Non-pigmented ciliary epithelial cell (primary cell): ENCODE measurements at regions not wholly inside any gene's neighbourhood (a gene's known extent, or its start where the extent isn't known, plus 50 kb on each side); places are given as distances from the start of the nearest gene placed in this dataset.

Source experiments
- DNase-seq: peaks from one replicate; pipeline ENCODE4 v3.0.0-alpha.2; 2010; ENCODE audit warnings: low read depth

DNA sequence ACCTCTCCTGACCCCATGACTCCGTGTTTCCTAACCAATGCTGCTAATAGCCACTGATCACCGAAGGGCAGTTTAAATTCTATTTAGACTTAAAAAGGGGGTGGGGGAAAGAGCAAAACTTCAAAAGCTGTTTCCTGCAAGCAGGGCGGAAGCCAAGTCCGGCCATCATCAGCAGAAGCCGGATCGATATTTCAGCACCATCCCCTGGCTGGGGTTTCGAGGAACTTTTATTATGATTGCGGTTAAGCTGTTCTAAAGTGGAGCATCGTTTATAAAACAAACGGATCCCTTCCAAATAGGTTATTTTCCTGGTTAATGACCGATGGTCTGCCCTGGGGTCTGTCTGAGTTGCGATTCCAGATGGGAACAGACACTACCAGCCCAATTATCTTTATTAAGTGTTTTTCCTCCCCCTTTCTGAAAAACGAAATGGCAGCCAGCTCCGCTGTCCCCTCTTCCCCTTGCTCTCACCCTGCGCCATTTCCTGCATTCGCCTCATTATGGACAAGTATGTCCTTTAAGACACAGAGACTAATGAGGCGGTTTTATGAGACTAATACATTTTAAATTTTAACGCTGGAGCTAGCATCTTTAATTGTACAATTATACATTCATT is 76.1 kb upstream of the IRX3 start:
- no peak for DNase-seq

- no peak for DNase-seq
Measured at GRCh38 chr16:54361246-54361645, 74.7 kb upstream of the IRX3 start.

DNA sequence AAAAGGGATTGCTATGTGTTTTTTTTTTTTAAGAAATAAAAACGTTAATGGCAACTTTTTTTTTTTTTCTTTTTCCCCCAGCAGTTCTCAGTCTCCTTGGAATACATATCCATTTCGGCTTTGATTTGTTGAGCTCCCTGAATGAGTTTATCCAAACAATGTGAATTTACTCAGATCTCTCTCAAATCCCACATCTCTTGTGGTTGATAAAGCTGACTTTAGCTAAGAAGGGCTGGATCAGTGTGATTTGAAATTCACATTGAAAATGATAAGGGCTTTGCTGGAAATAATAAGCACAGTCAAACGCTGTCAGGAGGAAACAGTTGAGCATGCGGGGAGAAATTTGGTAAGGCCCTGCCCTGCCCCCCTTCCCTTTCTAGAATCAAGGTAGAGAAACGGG is 74.1 kb upstream of the IRX3 start:
- no peak for DNase-seq

- DNase-seq: no peak
Measured at GRCh38 chr16:54359555-54359954, 73.0 kb upstream of the IRX3 start.

GRCh38 chr16:54359081-54359480 is 72.5 kb upstream of the IRX3 start:
- no peak for DNase-seq

- DNase-seq: no peak
Measured at GRCh38 chr16:54356391-54356790, 69.8 kb upstream of the IRX3 start.

DNA sequence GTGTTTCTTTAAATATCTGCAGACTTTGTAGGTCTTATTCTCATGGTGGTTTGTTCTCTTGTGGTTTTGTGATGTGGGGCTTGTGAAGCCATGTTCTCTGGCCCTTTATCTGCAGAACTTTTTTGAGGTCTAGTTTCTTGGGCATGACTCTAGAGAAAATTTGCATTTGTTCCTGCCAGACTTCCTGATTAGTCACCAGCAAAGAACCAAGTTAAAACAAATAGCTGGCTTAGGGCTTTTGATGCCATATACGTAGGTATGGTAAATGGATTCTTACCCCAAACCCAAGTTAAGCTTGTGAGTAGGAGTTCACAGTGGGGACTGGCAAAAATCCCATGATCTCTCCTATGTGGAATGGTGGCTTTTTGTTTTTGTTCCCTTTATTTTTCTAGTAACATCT is 68.7 kb upstream of the IRX3 start:
- peak; percentile 46 for DNase-seq

GRCh38 chr16:54353097-54353496 is 66.5 kb upstream of the IRX3 start:
- no peak for DNase-seq

DNA sequence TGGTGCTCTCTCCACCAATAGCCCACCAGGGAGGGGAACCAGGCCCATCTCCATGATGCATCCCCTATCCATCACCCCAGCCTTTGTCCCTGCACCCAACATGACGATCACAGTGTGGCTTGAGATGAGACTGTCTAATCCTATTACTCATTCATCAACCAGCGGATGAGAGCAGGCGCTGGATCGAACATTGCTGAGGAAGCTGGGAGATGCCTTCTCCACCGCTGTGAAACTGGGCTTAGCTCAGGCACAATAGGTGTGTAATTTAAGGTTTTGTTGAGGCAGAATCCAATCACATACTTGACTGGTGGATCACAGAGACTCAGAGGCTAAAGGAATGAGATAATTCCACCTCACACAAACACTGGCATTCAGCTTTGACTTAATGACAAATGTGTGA is 64.6 kb upstream of the IRX3 start:
- DNase-seq: no peak

- DNase-seq: no peak
Measured at GRCh38 chr16:54347961-54348360, 61.4 kb upstream of the IRX3 start.

- no peak for DNase-seq
Measured at GRCh38 chr16:54346041-54346440, 59.5 kb upstream of the IRX3 start.

DNA sequence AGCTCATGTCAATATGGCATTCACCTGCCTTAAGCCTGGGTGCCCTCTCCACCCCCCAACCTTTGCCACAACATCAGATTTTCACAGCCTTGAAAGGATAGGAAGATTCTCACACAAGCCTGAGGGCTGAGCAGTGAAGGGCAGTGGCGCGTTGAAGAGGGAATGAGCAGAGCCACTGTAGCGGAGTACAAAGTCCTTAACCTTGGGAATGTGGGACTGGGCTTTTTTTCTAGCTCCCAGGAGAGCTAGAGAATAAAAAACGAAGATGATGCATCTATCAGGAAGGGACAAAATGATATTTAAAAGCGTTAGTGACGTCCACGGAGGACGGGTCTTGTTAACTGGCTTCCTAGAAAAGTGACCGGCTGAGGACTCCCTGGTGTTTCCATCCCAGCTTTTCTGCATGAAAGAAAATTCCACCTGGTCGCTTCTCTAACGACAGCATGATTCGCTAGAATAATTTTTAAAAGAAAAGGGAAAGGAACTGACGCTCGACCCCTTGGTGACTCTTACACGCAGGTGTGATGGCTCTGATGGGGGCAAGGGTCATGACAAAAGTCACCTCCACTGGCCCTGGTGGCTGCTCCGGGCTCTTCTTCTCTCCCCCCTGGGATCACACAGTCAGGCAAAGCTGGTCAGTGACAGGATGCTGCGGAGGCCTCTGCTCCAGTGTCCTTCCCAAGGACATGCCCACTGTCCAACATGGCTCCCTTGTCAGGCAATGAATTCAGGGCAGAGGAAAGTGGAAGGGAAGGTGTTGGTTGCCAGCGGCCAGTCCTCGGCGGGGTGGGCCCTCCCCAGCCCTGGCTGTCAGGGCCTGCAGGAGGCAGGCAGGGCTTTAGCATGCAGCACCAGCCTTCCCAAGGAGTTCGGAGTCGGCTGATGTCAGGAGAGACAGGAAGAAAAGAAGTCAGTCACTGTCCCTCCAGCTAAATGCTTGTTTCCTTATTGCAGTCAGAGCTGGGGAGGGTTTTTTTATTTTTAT is 58.4 kb upstream of the IRX3 start:
- no peak for DNase-seq

- DNase-seq: no peak
Measured at GRCh38 chr16:54342966-54343365, 56.4 kb upstream of the IRX3 start.

DNA sequence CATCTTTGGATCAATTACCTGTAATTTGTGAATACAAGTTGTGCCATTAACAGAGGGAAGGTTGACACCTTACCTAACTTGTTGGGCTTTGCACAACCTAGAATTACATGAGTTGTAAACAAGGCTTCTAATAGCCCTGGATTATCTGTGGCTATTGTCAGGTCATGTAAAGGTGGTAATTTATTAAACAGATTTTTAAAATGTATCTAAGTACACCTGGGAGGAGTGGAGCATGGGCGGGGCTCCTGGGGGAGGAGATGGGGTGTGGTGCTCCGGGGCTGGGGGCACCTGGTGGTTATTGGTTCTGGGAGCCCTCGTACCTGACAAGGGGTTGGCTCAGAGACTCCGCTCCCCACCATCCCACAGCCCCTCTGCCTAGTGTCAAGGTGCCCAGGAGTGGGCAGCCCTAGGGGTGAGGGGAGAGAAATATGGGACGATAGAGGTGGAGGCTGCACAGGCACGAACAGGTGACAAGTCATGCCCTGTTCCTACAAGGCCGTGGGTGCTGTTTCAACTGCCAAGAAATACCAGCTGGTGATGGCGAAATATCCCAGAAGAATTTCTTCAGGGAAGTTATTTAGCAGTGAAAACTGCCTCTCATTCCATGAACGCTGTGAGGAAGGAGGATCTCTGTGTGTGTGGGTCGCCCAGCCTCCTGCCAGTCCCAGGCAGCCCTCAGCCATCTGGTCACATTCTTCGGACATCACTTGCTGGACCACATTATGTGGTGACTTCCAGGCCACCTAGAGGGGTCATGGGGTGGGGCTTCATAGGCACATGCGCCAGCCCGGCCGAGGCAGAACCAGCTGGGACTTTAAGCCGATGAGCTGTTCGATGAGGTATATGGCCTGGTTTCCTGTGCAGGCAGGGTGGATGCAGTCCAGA is 55.5 kb upstream of the IRX3 start:
- DNase-seq: no peak

DNA sequence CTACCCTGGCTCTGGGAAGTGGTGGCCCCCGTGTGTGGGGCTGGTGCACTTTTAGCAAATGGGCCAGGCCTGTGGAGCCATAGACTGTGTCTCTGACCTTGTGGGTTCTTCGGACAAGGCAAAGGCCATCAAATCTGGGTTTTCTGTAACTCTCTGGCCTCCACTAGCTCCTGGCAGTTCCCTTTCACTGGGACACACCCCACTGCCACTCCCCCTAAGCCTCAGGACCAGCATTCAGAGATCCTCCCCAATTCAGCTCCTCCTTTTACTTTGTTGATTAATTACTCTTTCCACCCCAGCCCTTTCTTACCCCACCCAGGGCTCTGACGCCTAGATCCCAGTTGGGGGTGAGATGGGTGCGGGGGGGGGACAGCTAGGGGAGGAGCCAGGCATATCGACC is 53.9 kb upstream of the IRX3 start:
- DNase-seq: no peak

GRCh38 chr16:54336631-54337204 is 50.1 kb upstream of the IRX3 start:
- DNase-seq: no peak
